ENCODE measurements at regions not wholly inside any gene's neighbourhood (a gene's known extent, or its start where the extent isn't known, plus 50 kb on each side); places are given as distances from the start of the nearest gene placed in this dataset.

DNA sequence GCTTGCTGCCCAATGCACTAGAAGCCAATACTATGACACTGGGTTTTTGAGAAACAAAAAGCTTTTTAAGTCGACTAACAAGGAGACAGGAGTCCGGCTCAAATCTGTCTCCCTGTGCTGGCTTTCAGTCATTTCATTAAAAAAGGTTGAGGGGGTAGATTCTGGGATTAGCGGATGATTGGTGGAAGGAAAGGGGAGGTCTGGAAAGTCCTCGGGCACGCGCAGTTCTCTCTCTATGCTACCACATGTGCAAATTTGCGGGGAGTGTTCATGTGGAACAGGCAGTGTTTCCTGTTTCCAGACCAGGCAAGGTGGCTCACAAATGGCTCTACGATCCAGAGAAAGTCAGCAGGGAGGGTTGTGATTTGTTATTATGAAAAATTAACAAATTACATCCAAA, 89.1 kb upstream of the TOX2 start:
- Histone ChIP-seq H3K4me1 (ENCODE audit: insufficient read depth) (no peaks in the 10 kb centered on the region), H3K9me2 (replicated peaks; ENCODE audit: insufficient read depth) (no peaks in the 10 kb centered on the region), H3K36me3 (replicated peaks; ENCODE audit: insufficient read depth, low read depth) (no peaks in the 10 kb centered on the region), H3K4me2 (no peak overlapping the region), H3K4me3 (no peak overlapping the region), H3K27ac (no peak overlapping the region), H3K27me3 (peaks cover 5% of the 10 kb centered on the region), H3K9me3 (ENCODE audit: low read depth) (no peaks in the 10 kb centered on the region), H4K20me1 (ENCODE audit: insufficient read depth, poor library complexity, severe bottlenecking) (no peaks in the 10 kb centered on the region), H3K79me2 (no peaks in the 10 kb centered on the region), H2AFZ (no peak overlapping the region)
- TF ChIP-seq, protein P1, sequence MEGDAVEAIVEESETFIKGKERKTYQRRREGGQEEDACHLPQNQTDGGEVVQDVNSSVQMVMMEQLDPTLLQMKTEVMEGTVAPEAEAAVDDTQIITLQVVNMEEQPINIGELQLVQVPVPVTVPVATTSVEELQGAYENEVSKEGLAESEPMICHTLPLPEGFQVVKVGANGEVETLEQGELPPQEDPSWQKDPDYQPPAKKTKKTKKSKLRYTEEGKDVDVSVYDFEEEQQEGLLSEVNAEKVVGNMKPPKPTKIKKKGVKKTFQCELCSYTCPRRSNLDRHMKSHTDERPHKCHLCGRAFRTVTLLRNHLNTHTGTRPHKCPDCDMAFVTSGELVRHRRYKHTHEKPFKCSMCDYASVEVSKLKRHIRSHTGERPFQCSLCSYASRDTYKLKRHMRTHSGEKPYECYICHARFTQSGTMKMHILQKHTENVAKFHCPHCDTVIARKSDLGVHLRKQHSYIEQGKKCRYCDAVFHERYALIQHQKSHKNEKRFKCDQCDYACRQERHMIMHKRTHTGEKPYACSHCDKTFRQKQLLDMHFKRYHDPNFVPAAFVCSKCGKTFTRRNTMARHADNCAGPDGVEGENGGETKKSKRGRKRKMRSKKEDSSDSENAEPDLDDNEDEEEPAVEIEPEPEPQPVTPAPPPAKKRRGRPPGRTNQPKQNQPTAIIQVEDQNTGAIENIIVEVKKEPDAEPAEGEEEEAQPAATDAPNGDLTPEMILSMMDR (IDR thresholded peaks at IDR 0.05; ENCODE audit: poor library complexity), result no peak
- TF ChIP-seq EZH2phosphoT487 (IDR thresholded peaks at IDR 0.05; ENCODE audit: low read depth, severe bottlenecking, unreplicated experiment) (no peak), EZH2 (IDR thresholded peaks at IDR 0.05; ENCODE audit: borderline replicate concordance) (no peak)
- WGBS (ENCODE audit: low lambda C conversion rate, missing lambda C conversion rate), result 70% methylated on average over 8 of the region's 8 CpGs
- DNase-seq (ENCODE audit: low spot score), result no peak

- DNase-seq (ENCODE audit: low spot score), result no peak
- TF ChIP-seq EZH2 (IDR thresholded peaks at IDR 0.05; ENCODE audit: borderline replicate concordance), result no peak
- no peak for TF ChIP-seq EZH2phosphoT487 (IDR thresholded peaks at IDR 0.05; ENCODE audit: low read depth, severe bottlenecking, unreplicated experiment)
- TF ChIP-seq, protein P1 (IDR thresholded peaks at IDR 0.05; ENCODE audit: poor library complexity), result no peak
These were observed 89.6 kb upstream of the TOX2 start for GRCh38 chr20:43825051-43825402.

GRCh38 chr20:43824309-43825050, 90.2 kb upstream of the TOX2 start:
- Histone ChIP-seq H3K4me1 (ENCODE audit: insufficient read depth) (no peaks in the 10 kb centered on the region), H3K9me2 (replicated peaks; ENCODE audit: insufficient read depth) (no peaks in the 10 kb centered on the region), H3K4me3 (no peak overlapping the region), H2AFZ (no peak overlapping the region), H3K79me2 (no peaks in the 10 kb centered on the region), H3K9me3 (ENCODE audit: low read depth) (no peaks in the 10 kb centered on the region), H3K4me2 (no peak overlapping the region), H3K36me3 (replicated peaks; ENCODE audit: insufficient read depth, low read depth) (no peaks in the 10 kb centered on the region), H3K27me3 (peaks cover 5% of the 10 kb centered on the region), H4K20me1 (ENCODE audit: insufficient read depth, poor library complexity, severe bottlenecking) (no peaks in the 10 kb centered on the region), H3K27ac (no peak overlapping the region)
- peak; percentile 52 for DNase-seq (ENCODE audit: low spot score)
- TF ChIP-seq EZH2 (IDR thresholded peaks at IDR 0.05; ENCODE audit: borderline replicate concordance), result no peak
- no peak for TF ChIP-seq EZH2phosphoT487 (IDR thresholded peaks at IDR 0.05; ENCODE audit: low read depth, severe bottlenecking, unreplicated experiment)
- TF ChIP-seq, protein P1 (IDR thresholded peaks at IDR 0.05; ENCODE audit: poor library complexity), result no peak
- 50% methylated on average over 9 of the region's 9 CpGs for WGBS (ENCODE audit: low lambda C conversion rate, missing lambda C conversion rate)

More at GRCh38 chr20:43825051-43825402, 89.6 kb upstream of the TOX2 start:
- Histone ChIP-seq H3K9me2 (replicated peaks; ENCODE audit: insufficient read depth) (no peaks in the 10 kb centered on the region), H4K20me1 (ENCODE audit: insufficient read depth, poor library complexity, severe bottlenecking) (no peaks in the 10 kb centered on the region), H3K4me3 (no peak overlapping the region), H3K79me2 (no peaks in the 10 kb centered on the region), H3K4me2 (no peak overlapping the region), H3K4me1 (ENCODE audit: insufficient read depth) (no peaks in the 10 kb centered on the region), H3K27me3 (peaks cover 5% of the 10 kb centered on the region), H2AFZ (no peak overlapping the region), H3K36me3 (replicated peaks; ENCODE audit: insufficient read depth, low read depth) (no peaks in the 10 kb centered on the region), H3K9me3 (ENCODE audit: low read depth) (no peaks in the 10 kb centered on the region), H3K27ac (no peak overlapping the region)
- WGBS (ENCODE audit: low lambda C conversion rate, missing lambda C conversion rate), result 66% methylated on average over 2 of the region's 2 CpGs
